HepG2 (cell line): ENCODE measurements at regions not wholly inside any gene's neighbourhood (a gene's known extent, or its start where the extent isn't known, plus 50 kb on each side); places are given as distances from the start of the nearest gene placed in this dataset.

Experiments
- ATAC-seq: fragments of 200-7000 bp; cut with Tn5 transposase; 3 replicates; pipeline ENCODE4 v1.9.1; 2020; ENCODE audit warnings: mild to moderate bottlenecking, moderate library complexity
- BruUV-seq: library from RNA; stranded (reverse); fragments of 400-500 nt; replicated peaks from 2 replicates; lab custom pipeline; 2021; lab: Mats Ljungman, UMichigan
- CTCF ChIA-PET: fragments of 300-600 bp; formaldehyde crosslinking; extraction: SDS; loops from one replicate; lab custom pipeline; 2021; ENCODE audit warnings: low total read pairs, inconsistent platforms, low intra/inter-chr PET ratio; lab: Yijun Ruan, JAX
- POLR2A ChIA-PET: fragments of 350-600 bp; sonication (Branson Sonifier 250); formaldehyde crosslinking; loops from one replicate; lab custom pipeline; 2020; ENCODE audit warnings: antibody characterized with exemption, inconsistent platforms; lab: Yijun Ruan, JAX
- DNase-seq: peaks from one replicate; pipeline ENCODE4 v3.0.0-alpha.2; 2015; ENCODE audit warnings: low spot score
- FAIRE-seq: peaks from 3 replicates; lab custom pipeline; 2011; peaks lifted over from hg19 to GRCh38; lab: Jason Lieb, UNC
- H2AFZ ChIP-seq: one replicate; pipeline ENCODE4 v1.6.1; 2011; ENCODE audit warnings: low read length, inconsistent platforms
- H3K27ac ChIP-seq: fragments of 300-600 bp; 3 replicates; pipeline ENCODE4 v1.8.0; 2011; ENCODE audit warnings: mixed run types, mild to moderate bottlenecking, mixed read lengths, low read length, inconsistent platforms; ENCODE audit not compliant: insufficient read depth; ENCODE audit errors: extremely low read length
- H3K27me3 ChIP-seq, 2 experiments: fragments of 200-600 bp in 1 of 2; 2 replicates in 1 of 2; 3 replicates in 1 of 2; pipeline versions ENCODE4 v1.6.0 to v1.8.0; 2011; ENCODE audit warnings: low read length in 2 of 2, mild to moderate bottlenecking in 2 of 2, moderate library complexity in 2 of 2, inconsistent platforms in 1 of 2; ENCODE audit not compliant: insufficient read depth in 2 of 2, control insufficient read depth in 1 of 2
- H3K36me3 ChIP-seq, 2 experiments: fragments of 200-600 bp in 1 of 2; replicated peaks in 1 of 2; 2 replicates in 1 of 2; 3 replicates in 1 of 2; pipeline versions ENCODE4 v1.5.1 to v1.8.0; 2011; ENCODE audit warnings: low read length in 2 of 2, inconsistent platforms in 1 of 2; ENCODE audit not compliant: insufficient read depth in 2 of 2, control insufficient read depth in 1 of 2
- H3K4me1 ChIP-seq: 2 replicates; pipeline ENCODE4 v1.5.1; 2012; ENCODE audit warnings: low read length, inconsistent platforms; ENCODE audit not compliant: insufficient read depth
- H3K4me2 ChIP-seq: 2 replicates; pipeline ENCODE4 v1.6.0; 2011; ENCODE audit warnings: low read depth, low read length, inconsistent platforms
- H3K4me3 ChIP-seq, 3 experiments: fragments of 200-600 bp in 1 of 3; sonication (generic), shearing (Covaris generic) in 1 of 3; replicated peaks in 1 of 3; 2 replicates each; pipeline ENCODE4 v1.5.1; 2011 to 2016; ENCODE audit warnings: low read length in 3 of 3, inconsistent platforms in 2 of 3, low read depth in 2 of 3, mild to moderate bottlenecking in 2 of 3, control low read depth in 1 of 3, mixed read lengths in 1 of 3; ENCODE audit not compliant: insufficient read depth in 1 of 3
- H3K79me2 ChIP-seq: one replicate; pipeline ENCODE4 v1.6.1; 2011; ENCODE audit warnings: low read length, inconsistent platforms; ENCODE audit not compliant: insufficient read depth
- H3K9ac ChIP-seq: 2 replicates; pipeline ENCODE4 v1.6.0; 2011; ENCODE audit warnings: mild to moderate bottlenecking, low read depth, low read length, inconsistent platforms; ENCODE audit not compliant: insufficient read depth
- H3K9me3 ChIP-seq: 2 replicates; pipeline ENCODE4 v1.5.1; 2012; ENCODE audit warnings: mild to moderate bottlenecking, low read length
- H4K20me1 ChIP-seq: 2 replicates; pipeline ENCODE4 v1.6.0; 2011; ENCODE audit warnings: inconsistent platforms, mild to moderate bottlenecking, low read length, moderate library complexity; ENCODE audit not compliant: insufficient read depth
- BRCA1 ChIP-seq: sonication (generic); formaldehyde crosslinking; IDR thresholded peaks from 2 replicates; pipeline ENCODE4 v1.4.0; 2020; ENCODE audit warnings: missing genetic modification reagents
- HIVEP1 ChIP-seq: sonication (generic); formaldehyde crosslinking; IDR thresholded peaks from 2 replicates; pipeline ENCODE4 v1.4.0; 2020; ENCODE audit warnings: mild to moderate bottlenecking, missing genetic modification reagents
- MAFK ChIP-seq, 2 experiments: IDR thresholded peaks in 1 of 2; conservative IDR thresholded peaks in 1 of 2; 2 replicates each; pipeline ENCODE4 v1.6.1; 2011; ENCODE audit warnings: improper control_type of control experiment in 2 of 2, low read length in 2 of 2
- PRPF4 ChIP-seq: fragments of 200-400 bp; formaldehyde crosslinking; IDR thresholded peaks from 2 replicates; pipeline ENCODE4 v1.6.1; 2016; ENCODE audit warnings: low read length, low read depth; ENCODE audit not compliant: poor library complexity, severe bottlenecking
- WGBS: methylation state at CpG from one replicate; pipeline ENCODE4 v1.1.6; 2017; ENCODE audit warnings: low lambda C conversion rate; 5-methylcytosine and 5-hydroxymethylcytosine counted together
- in situ Hi-C: cut with HindIII; loops from 2 replicates; pipeline ENCODE4 v1.10.0; 2017; ENCODE audit warnings: low pct_unique_long_range_greater_than_20kb; ENCODE audit not compliant: extremely low pct_ligation_motif_present
- intact Hi-C: fragments of 100-400 bp; cut with micrococcal nuclease; formaldehyde crosslinking; loops from one replicate; pipeline ENCODE4 v1.10.0; 2022; ENCODE audit not compliant: unreplicated experiment
- TF ChIP-seq, protein P1 (sequence below): sonication (generic); formaldehyde crosslinking; IDR thresholded peaks from 2 replicates; pipeline ENCODE4 v1.4.0; 2020; ENCODE audit warnings: mild to moderate bottlenecking, missing genetic modification reagents

DNA sequence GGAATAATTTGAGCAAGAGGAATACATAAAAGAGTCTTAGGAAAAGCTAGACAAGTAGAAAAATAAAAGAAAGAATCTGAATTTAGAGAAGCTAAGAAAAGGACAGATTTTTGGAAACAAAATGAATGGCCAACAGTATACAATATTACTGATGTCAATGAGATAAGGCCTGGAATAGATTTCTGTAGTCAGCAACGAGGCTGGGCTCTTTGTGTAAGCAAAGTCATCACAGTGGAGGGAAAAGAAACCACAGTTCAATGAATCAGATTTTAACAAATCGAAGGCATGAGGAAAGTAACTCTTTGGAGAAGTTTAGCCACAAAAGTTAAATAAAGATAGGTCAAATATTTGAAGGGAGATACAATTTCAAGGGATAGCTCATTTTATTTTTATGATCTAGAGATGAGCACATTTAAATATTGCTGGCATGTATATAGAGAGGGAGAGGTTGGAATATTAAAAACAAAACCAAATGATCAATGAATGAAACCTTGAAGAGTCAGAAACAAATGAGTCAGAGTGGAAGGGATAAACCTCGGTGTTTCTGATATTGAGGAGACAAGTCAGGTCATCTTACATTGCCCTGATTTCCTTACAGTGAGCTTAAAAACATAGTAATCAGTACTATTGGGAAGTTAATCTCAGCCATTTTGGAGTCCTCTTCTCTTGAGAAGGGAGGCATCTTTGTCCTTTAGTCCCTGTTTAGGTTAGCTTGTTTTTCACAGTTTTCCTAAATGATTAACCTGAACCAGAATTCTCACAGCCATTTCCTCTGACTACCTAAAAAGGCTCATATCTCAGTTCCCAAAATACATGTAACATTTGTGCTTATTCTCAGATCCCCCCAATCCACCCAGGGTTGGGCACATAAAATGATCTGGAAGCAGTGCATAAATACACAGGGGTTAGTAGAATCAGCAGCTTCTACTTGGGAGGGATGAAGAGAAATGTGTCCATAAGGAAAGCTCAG, 620.0 kb upstream of the B3GALT2 start (continued):
- no peak for TF ChIP-seq HIVEP1 (CRISPR knock-in tag)
- TF ChIP-seq BRCA1 (CRISPR knock-in tag), result no peak
- TF ChIP-seq, protein P1, sequence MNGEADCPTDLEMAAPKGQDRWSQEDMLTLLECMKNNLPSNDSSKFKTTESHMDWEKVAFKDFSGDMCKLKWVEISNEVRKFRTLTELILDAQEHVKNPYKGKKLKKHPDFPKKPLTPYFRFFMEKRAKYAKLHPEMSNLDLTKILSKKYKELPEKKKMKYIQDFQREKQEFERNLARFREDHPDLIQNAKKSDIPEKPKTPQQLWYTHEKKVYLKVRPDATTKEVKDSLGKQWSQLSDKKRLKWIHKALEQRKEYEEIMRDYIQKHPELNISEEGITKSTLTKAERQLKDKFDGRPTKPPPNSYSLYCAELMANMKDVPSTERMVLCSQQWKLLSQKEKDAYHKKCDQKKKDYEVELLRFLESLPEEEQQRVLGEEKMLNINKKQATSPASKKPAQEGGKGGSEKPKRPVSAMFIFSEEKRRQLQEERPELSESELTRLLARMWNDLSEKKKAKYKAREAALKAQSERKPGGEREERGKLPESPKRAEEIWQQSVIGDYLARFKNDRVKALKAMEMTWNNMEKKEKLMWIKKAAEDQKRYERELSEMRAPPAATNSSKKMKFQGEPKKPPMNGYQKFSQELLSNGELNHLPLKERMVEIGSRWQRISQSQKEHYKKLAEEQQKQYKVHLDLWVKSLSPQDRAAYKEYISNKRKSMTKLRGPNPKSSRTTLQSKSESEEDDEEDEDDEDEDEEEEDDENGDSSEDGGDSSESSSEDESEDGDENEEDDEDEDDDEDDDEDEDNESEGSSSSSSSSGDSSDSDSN (CRISPR knock-in tag), result no peak

DNA sequence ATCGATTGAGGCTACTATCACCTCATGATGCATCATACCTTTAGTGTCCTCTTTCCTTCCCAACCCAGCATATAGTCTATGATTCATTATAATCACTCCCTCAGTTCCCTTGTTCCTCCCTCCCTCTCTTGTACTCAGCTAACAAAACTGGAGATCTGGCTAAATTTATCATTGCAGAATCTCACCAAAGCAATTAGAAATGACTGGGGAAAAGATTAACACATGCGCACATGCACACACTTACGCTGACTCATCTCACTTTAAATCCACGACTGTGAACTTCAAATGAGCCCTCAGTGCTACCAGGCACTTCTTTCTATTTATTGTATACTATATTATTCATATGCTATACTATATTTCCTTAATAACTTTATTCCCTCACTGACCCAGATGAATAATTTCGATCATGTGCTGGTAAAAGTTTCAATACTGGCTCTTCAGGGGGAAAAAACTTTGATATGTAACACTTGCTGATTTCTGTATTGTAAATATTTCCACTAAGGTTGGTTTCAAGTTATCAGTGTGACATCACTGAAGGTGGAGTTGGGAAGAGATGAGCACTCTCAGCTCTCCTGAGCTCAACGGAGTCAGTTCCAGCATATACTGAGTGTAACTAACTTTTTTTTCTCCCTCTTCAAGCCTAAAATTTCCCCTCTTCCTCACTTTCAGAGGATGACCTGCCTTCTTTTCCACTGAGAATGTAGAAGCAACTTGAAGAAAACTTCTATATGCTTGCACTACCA, 613.7 kb upstream of the B3GALT2 start:
- no peak overlapping the region for H3K4me3 ChIP-seq
- 23% methylated on average over 6 of the region's 6 CpGs for WGBS
- H3K4me2 ChIP-seq, result no peak overlapping the region
- no peak overlapping the region for H2AFZ ChIP-seq
- H3K4me1 ChIP-seq, result no peaks in the 10 kb centered on the region
- no peaks in the 10 kb centered on the region for H3K36me3 ChIP-seq
- CTCF ChIA-PET, result no interaction called here
- no peak for ATAC-seq
- no peaks in the 10 kb centered on the region for H4K20me1 ChIP-seq
- no peak for DNase-seq
- in situ Hi-C loops (no loop called here), intact Hi-C loops (no loop called here)
- H3K79me2 ChIP-seq, result no peaks in the 10 kb centered on the region
- H3K9ac ChIP-seq, result no peak overlapping the region
- POLR2A ChIA-PET, result no interaction called here
- H3K27ac ChIP-seq, result no peak overlapping the region
- no TSS peak for BruUV-seq
- 0 out of 4 replicates have a peak, but pooled peaks of 1 of the 2 experiments have one; percentile 6 for TF ChIP-seq MAFK (conservative IDR thresholded peaks at IDR 0.05 in 1 of 2, IDR thresholded peaks at IDR 0.05 in 1 of 2; ENCODE audit: low read length in 2 of 2)
- no peak for TF ChIP-seq PRPF4
- H3K9me3 ChIP-seq, result no peaks in the 10 kb centered on the region
- H3K27me3 ChIP-seq, result no peaks in the 10 kb centered on the region
- no peak for FAIRE-seq
